Ascending aorta (tissue), 2 donors: ENCODE measurements at regions not wholly inside any gene's neighbourhood (a gene's known extent, or its start where the extent isn't known, plus 50 kb on each side); places are given as distances from the start of the nearest gene placed in this dataset.

Experiments used
- DNase-seq, 2 donors: peaks; one replicate each; pipeline ENCODE4 v3.0.0-alpha.2; 2019; ENCODE audit warnings: low spot score in 2 of 2
- H3K27ac ChIP-seq, 2 donors: fragments of 200-600 bp; sonication (generic); one replicate each; pipeline ENCODE4 v1.5.1; 2016 to 2017; ENCODE audit warnings: mild to moderate bottlenecking in 1 of 2
- H3K27me3 ChIP-seq: fragments of 200-600 bp; sonication (generic); one replicate; pipeline ENCODE4 v1.5.1; 2017
- H3K36me3 ChIP-seq, 2 donors: fragments of 200-600 bp; sonication (generic); one replicate each; pipeline ENCODE4 v1.5.1; 2016
- H3K4me1 ChIP-seq, 2 donors: fragments of 200-600 bp; sonication (generic); one replicate each; pipeline ENCODE4 v1.5.1; 2016 to 2017; ENCODE audit warnings: mild to moderate bottlenecking in 1 of 2
- H3K4me3 ChIP-seq, 2 donors: fragments of 200-600 bp; sonication (generic); one replicate each; pipeline ENCODE4 v1.5.1; 2016 to 2017; ENCODE audit warnings: mild to moderate bottlenecking in 1 of 2
- H3K9me3 ChIP-seq, 2 donors: fragments of 200-600 bp; sonication (generic); one replicate each; pipeline ENCODE4 v1.5.1; 2016
- CTCF ChIP-seq, 3 experiments: fragments of 200-600 bp in 2 of 3; fragments of 450-650 bp in 1 of 3; sonication (generic) in 2 of 3; IDR thresholded peaks; one replicate each; pipeline ENCODE4 v1.5.1; 2016 to 2019; ENCODE audit warnings: antibody characterized with exemption in 3 of 3, mild to moderate bottlenecking in 1 of 3, moderate library complexity in 1 of 3
- intact Hi-C: fragments of 100-400 bp; cut with DNase I; formaldehyde crosslinking; loops from one replicate; pipeline ENCODE4 v1.15.1; 2023

- no peak for DNase-seq
- intact Hi-C loops, result no loop called here
- no peaks in the 10 kb centered on the region for H3K27me3 ChIP-seq
- TF ChIP-seq CTCF (IDR thresholded peaks at IDR 0.05), result no peak
- H3K36me3 ChIP-seq, result no peaks in the 10 kb centered on the region
- H3K4me1 ChIP-seq, result no peaks in the 10 kb centered on the region
- H3K27ac ChIP-seq, result no peak overlapping the region
- H3K9me3 ChIP-seq, result no peaks in the 10 kb centered on the region
- no peak overlapping the region for H3K4me3 ChIP-seq
Measured at GRCh38 chr3:95707268-95707667, 1107.1 kb upstream of the EPHA6 start.

GRCh38 chr3:95710684-95711083 is 1103.7 kb upstream of the EPHA6 start:
- TF ChIP-seq CTCF (IDR thresholded peaks at IDR 0.05), result no peak
- Histone ChIP-seq H3K27ac (no peak overlapping the region), H3K4me1 (no peaks in the 10 kb centered on the region), H3K4me3 (no peak overlapping the region), H3K9me3 (no peaks in the 10 kb centered on the region), H3K27me3 (no peaks in the 10 kb centered on the region), H3K36me3 (no peaks in the 10 kb centered on the region)
- intact Hi-C loops, result no loop called here
- DNase-seq, result no peak

- no peak for DNase-seq
- intact Hi-C loops, result no loop called here
- Histone ChIP-seq H3K36me3 (no peaks in the 10 kb centered on the region), H3K9me3 (no peaks in the 10 kb centered on the region), H3K4me1 (no peaks in the 10 kb centered on the region), H3K4me3 (no peak overlapping the region), H3K27ac (no peak overlapping the region), H3K27me3 (no peaks in the 10 kb centered on the region)
- no peak for TF ChIP-seq CTCF (IDR thresholded peaks at IDR 0.05)
Measured at GRCh38 chr3:95711789-95712188, 1102.6 kb upstream of the EPHA6 start.

GRCh38 chr3:95715128-95715527 is 1099.3 kb upstream of the EPHA6 start:
- Histone ChIP-seq H3K9me3 (no peaks in the 10 kb centered on the region), H3K27ac (no peak overlapping the region), H3K27me3 (no peaks in the 10 kb centered on the region), H3K36me3 (no peaks in the 10 kb centered on the region), H3K4me1 (no peaks in the 10 kb centered on the region), H3K4me3 (no peak overlapping the region)
- no peak for DNase-seq
- intact Hi-C loops, result no loop called here
- no peak for TF ChIP-seq CTCF (IDR thresholded peaks at IDR 0.05)

- no peaks in the 10 kb centered on the region for H3K27me3 ChIP-seq
- no peak for DNase-seq
- H3K27ac ChIP-seq, result no peak overlapping the region
- no peak for TF ChIP-seq CTCF (IDR thresholded peaks at IDR 0.05)
- no peak overlapping the region for H3K4me3 ChIP-seq
- intact Hi-C loops, result no loop called here
- no peaks in the 10 kb centered on the region for H3K9me3 ChIP-seq
- H3K36me3 ChIP-seq, result no peaks in the 10 kb centered on the region
- H3K4me1 ChIP-seq, result no peaks in the 10 kb centered on the region
Measured at GRCh38 chr3:95717048-95717447, 1097.3 kb upstream of the EPHA6 start.

- Histone ChIP-seq H3K36me3 (no peaks in the 10 kb centered on the region), H3K27ac (no peak overlapping the region), H3K4me3 (no peak overlapping the region), H3K27me3 (no peaks in the 10 kb centered on the region), H3K4me1 (no peaks in the 10 kb centered on the region), H3K9me3 (no peaks in the 10 kb centered on the region)
- intact Hi-C loops, result no loop called here
- TF ChIP-seq CTCF (IDR thresholded peaks at IDR 0.05), result no peak
- DNase-seq, result no peak
Measured at GRCh38 chr3:95718168-95718567, 1096.2 kb upstream of the EPHA6 start.
